Mucosa of descending colon (tissue), 3 donors: ENCODE measurements at regions not wholly inside any gene's neighbourhood (a gene's known extent, or its start where the extent isn't known, plus 50 kb on each side); places are given as distances from the start of the nearest gene placed in this dataset.
"Not testable (repeated sequence)": the region's sequence is repeated elsewhere in the genome, so short reads cannot be mapped to it uniquely, and the experiment has no call there.

Experiments
- ATAC-seq: fragments of 200-7000 bp; cut with Tn5 transposase; one replicate; pipeline ENCODE4 v1.9.1; 2020; ENCODE audit warnings: mild to moderate bottlenecking, moderate library complexity
- DNase-seq, 3 donors: peaks; one replicate each; pipeline ENCODE4 v3.0.0-alpha.2; 2020
- H3K36me3 ChIP-seq: fragments of 200-600 bp; one replicate; pipeline ENCODE4 v1.8.0; 2021; ENCODE audit warnings: low read depth, mild to moderate bottlenecking
- H3K4me1 ChIP-seq: fragments of 200-600 bp; one replicate; pipeline ENCODE4 v1.8.0; 2021; ENCODE audit warnings: low read depth, mild to moderate bottlenecking
- H3K4me3 ChIP-seq: fragments of 200-600 bp; one replicate; pipeline ENCODE4 v1.8.0; 2021; ENCODE audit warnings: mild to moderate bottlenecking
- H3K9me3 ChIP-seq: fragments of 200-600 bp; one replicate; pipeline ENCODE4 v1.8.0; 2021; ENCODE audit warnings: mild to moderate bottlenecking
- intact Hi-C, 2 donors: fragments of 100-400 bp; cut with DNase I in 1 of 2; cut with micrococcal nuclease in 1 of 2; formaldehyde crosslinking; loops; one replicate each; pipeline versions ENCODE4 v1.11.0 to v1.11.1; 2022; cut with DNase I, micrococcal nuclease
- TF ChIP-seq, protein P1 (sequence below): fragments of 200-600 bp; IDR thresholded peaks from one replicate; pipeline ENCODE4 v1.8.0; 2022; ENCODE audit warnings: antibody characterized with exemption, mild to moderate bottlenecking
- donor health status: DM: no; HTN: no; CAD: no; lungs with moderate emphysema.
- donor health status: DM: no; HTN: no; CAD: no.
- donor health status: DM: no; HTN: yes; CAD: no.

DNA sequence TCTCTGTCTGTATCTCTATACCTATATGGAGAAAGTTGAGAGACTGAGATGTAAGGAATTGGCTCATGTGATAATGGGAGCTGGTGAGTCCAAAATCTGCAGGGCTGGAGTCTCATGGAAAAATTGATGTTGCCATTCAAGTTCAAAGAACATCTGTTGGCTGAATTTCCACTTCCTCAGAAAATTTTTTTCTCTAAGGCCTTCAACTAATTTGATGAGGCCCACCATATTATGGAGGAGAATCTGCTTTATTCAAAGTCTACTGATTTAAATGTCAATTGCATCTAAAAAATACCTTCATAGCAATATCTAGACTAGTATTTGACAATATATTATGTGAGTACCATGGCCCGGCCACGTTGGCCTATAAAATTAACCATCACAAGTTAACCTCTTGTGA is 261.4 kb downstream of the VRK1 start:
- intact Hi-C loops: no loop called here
- TF ChIP-seq, protein P1, sequence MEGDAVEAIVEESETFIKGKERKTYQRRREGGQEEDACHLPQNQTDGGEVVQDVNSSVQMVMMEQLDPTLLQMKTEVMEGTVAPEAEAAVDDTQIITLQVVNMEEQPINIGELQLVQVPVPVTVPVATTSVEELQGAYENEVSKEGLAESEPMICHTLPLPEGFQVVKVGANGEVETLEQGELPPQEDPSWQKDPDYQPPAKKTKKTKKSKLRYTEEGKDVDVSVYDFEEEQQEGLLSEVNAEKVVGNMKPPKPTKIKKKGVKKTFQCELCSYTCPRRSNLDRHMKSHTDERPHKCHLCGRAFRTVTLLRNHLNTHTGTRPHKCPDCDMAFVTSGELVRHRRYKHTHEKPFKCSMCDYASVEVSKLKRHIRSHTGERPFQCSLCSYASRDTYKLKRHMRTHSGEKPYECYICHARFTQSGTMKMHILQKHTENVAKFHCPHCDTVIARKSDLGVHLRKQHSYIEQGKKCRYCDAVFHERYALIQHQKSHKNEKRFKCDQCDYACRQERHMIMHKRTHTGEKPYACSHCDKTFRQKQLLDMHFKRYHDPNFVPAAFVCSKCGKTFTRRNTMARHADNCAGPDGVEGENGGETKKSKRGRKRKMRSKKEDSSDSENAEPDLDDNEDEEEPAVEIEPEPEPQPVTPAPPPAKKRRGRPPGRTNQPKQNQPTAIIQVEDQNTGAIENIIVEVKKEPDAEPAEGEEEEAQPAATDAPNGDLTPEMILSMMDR: no peak
- DNase-seq (no peak), ATAC-seq (no peak)
- H3K4me3 ChIP-seq: no peak overlapping the region
- no peaks in the 10 kb centered on the region for H3K9me3 ChIP-seq
- H3K4me1 ChIP-seq: no peaks in the 10 kb centered on the region
- no peaks in the 10 kb centered on the region for H3K36me3 ChIP-seq

DNA sequence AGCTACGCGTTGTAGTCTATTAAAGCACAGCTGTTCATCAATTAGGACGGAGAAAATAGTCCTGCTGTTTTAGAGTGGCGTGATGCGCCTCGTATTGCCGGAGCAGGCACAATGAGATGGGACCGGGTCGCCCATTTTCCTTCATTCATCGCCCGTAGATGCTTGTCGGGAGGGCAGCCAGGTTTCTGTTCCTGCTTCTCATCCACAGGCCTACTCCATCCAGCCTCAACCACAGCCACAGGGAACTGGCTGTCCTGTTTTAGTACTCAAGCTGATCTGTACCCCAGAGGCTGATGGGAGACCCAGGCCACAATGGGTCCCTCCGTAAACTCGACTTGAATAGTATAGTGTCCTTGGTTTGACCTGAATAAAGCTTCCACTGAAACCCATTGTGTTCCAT is 264.0 kb downstream of the VRK1 start:
- DNase-seq (peak in 1 of 3 donors; percentile 7), ATAC-seq (no peak)
- Histone ChIP-seq H3K9me3 (no peaks in the 10 kb centered on the region), H3K4me3 (no peak overlapping the region), H3K36me3 (no peaks in the 10 kb centered on the region), H3K4me1 (no peaks in the 10 kb centered on the region)
- TF ChIP-seq, protein P1: no peak
- intact Hi-C loops: no loop called here

DNA sequence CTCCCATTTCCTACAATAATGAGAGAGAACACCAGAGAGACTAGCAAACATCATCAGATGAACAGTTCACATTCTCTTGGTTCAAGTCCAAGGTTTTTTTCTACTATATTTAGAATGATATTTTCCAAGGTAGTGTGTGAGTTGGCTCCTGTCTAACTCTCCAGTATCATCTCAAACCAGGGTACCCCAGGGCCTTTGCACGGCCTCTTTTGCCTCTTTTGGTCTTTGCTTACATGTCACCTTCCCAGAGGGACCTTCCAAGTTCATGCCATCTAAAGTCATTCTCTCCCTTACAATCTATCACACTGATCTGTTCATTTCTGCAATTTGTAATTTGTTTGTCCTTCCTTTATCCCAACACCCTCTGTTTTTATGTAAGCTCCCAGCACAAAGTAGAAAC is 264.5 kb downstream of the VRK1 start:
- Histone ChIP-seq H3K36me3 (no peaks in the 10 kb centered on the region), H3K4me1 (no peaks in the 10 kb centered on the region), H3K9me3 (no peaks in the 10 kb centered on the region), H3K4me3 (no peak overlapping the region)
- no peak for ATAC-seq
- DNase-seq: no peak
- TF ChIP-seq, protein P1: no peak
- intact Hi-C loops: no loop called here

DNA sequence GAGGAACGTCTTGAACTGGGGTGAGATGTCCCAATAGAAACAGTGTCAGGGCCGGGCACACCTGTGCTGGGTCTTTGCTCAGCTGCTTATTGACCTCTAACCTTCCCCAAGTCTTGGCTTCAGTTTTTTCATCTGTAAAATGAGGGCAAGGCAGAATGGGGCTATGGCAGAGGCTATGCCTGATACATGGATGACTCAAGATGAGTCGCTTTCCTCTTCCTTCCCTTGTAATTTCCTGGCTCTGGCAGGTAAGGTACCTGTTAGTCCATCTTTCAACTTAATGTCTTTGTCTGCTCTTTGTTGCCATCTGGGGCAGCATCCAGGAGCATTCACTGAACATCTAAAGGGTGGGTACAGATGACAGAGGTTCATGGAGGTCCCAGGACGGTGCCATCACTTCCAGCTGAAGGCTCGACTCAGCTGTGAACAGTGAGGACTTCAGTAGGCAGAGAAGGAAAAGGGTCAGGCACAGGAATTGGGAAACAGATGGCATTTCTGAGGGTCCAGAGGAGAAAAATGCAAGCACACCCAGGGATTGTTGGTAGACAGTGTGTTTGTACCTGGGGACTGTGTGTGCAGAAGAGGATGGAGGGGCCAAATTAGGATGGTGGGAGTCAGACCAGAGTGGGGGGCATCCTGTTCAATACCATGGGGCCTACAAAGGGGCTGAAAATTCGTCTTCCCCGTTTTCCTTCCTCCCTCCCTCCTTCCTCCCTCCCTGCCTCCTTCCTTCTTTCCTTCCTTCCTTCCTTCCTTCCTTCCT is 268.3 kb downstream of the VRK1 start:
- Histone ChIP-seq H3K4me1 (no peaks in the 10 kb centered on the region), H3K9me3 (no peaks in the 10 kb centered on the region), H3K36me3 (no peaks in the 10 kb centered on the region), H3K4me3 (no peak overlapping the region)
- ATAC-seq: no peak
- no peak for DNase-seq
- TF ChIP-seq, protein P1: no peak
- intact Hi-C loops: no loop called here

DNA sequence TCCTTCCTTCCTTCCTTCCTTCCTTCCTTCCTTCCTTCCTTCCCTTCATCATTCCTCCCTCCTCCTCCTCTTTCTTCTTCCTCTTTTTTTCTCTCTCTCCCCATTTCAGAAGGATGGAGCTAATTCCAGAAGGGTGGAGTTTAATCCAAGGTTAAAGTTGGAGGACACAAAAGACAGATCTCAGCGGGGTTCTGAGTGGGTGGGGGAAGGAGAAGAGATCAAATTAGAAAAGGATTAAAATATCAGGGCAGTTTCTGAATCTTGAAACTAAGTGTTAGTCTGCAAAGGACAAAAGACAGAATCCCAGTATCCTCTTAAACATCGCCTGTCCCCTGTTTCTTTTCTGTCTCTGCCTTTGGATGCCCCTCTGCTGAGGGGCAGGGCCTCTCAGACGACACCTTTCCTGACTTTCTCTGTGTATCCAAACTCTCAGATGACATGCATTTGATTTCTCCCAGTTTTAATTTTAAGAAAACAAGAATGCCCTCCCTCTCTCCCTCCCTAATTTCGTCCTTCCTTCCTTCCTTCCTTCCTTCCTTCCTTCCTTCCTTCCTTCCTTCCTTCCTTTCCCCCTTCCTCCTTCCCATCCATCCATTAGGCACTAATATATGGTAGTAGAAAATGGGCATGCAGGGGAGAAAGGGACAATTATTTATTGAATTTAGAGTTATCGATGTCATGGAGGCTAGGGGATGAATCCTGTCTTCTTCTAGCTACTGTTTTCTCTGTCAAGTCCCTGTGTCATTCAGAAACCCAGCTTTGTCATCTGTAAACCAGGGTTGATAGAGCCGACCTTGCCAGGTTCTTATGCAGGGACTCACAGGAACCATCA is 269.1 kb downstream of the VRK1 start:
- H3K9me3 ChIP-seq: no peaks in the 10 kb centered on the region
- H3K4me3 ChIP-seq: no peak overlapping the region
- H3K4me1 ChIP-seq: no peaks in the 10 kb centered on the region
- ATAC-seq (no peak), DNase-seq (no peak)
- intact Hi-C loops: no loop called here
- H3K36me3 ChIP-seq: no peaks in the 10 kb centered on the region
- TF ChIP-seq, protein P1: no peak

DNA sequence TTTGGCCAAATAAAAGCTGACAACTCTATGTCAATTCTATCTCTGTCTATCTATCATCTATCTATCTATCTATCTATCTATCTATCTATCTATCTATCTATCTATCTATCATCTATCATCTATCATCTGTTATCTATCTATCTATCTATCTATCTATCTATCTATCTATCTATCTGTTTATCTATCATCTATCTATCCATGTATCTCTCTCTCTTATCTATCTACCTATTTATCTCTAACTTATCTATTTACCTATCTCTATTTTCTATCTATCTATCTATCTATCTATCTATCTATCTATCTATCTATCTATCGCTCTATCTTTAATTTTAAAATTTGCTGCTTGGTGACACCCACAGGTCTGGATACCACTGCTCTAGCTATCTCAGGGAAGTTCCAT is 271.1 kb downstream of the VRK1 start:
- ATAC-seq, intact Hi-C loops, H3K9me3 ChIP-seq, H3K4me1 ChIP-seq, DNase-seq, H3K4me3 ChIP-seq, H3K36me3 ChIP-seq: not testable (repeated sequence)
